HepG2 (cell line): ENCODE measurements at regions not wholly inside any gene's neighbourhood (a gene's known extent, or its start where the extent isn't known, plus 50 kb on each side); places are given as distances from the start of the nearest gene placed in this dataset.

Source experiments
- ATAC-seq: fragments of 200-7000 bp; cut with Tn5 transposase; 3 replicates; pipeline ENCODE4 v1.9.1; 2020; ENCODE audit warnings: mild to moderate bottlenecking, moderate library complexity
- BruUV-seq: library from RNA; stranded (reverse); fragments of 400-500 nt; replicated peaks from 2 replicates; lab custom pipeline; 2021; lab: Mats Ljungman, UMichigan
- CTCF ChIA-PET: fragments of 300-600 bp; formaldehyde crosslinking; extraction: SDS; loops from one replicate; lab custom pipeline; 2021; ENCODE audit warnings: low total read pairs, inconsistent platforms, low intra/inter-chr PET ratio; lab: Yijun Ruan, JAX
- POLR2A ChIA-PET: fragments of 350-600 bp; sonication (Branson Sonifier 250); formaldehyde crosslinking; loops from one replicate; lab custom pipeline; 2020; ENCODE audit warnings: antibody characterized with exemption, inconsistent platforms; lab: Yijun Ruan, JAX
- DNase-seq: peaks from one replicate; pipeline ENCODE4 v3.0.0-alpha.2; 2015; ENCODE audit warnings: low spot score
- FAIRE-seq: peaks from 3 replicates; lab custom pipeline; 2011; peaks lifted over from hg19 to GRCh38; lab: Jason Lieb, UNC
- H2AFZ ChIP-seq: one replicate; pipeline ENCODE4 v1.6.1; 2011; ENCODE audit warnings: low read length, inconsistent platforms
- H3K27ac ChIP-seq: fragments of 300-600 bp; 3 replicates; pipeline ENCODE4 v1.8.0; 2011; ENCODE audit warnings: mixed run types, mild to moderate bottlenecking, mixed read lengths, low read length, inconsistent platforms; ENCODE audit not compliant: insufficient read depth; ENCODE audit errors: extremely low read length
- H3K27me3 ChIP-seq, 2 experiments: fragments of 200-600 bp in 1 of 2; 2 replicates in 1 of 2; 3 replicates in 1 of 2; pipeline versions ENCODE4 v1.6.0 to v1.8.0; 2011; ENCODE audit warnings: low read length in 2 of 2, mild to moderate bottlenecking in 2 of 2, moderate library complexity in 2 of 2, inconsistent platforms in 1 of 2; ENCODE audit not compliant: insufficient read depth in 2 of 2, control insufficient read depth in 1 of 2
- H3K36me3 ChIP-seq, 2 experiments: fragments of 200-600 bp in 1 of 2; replicated peaks in 1 of 2; 2 replicates in 1 of 2; 3 replicates in 1 of 2; pipeline versions ENCODE4 v1.5.1 to v1.8.0; 2011; ENCODE audit warnings: low read length in 2 of 2, inconsistent platforms in 1 of 2; ENCODE audit not compliant: insufficient read depth in 2 of 2, control insufficient read depth in 1 of 2
- H3K4me1 ChIP-seq: 2 replicates; pipeline ENCODE4 v1.5.1; 2012; ENCODE audit warnings: low read length, inconsistent platforms; ENCODE audit not compliant: insufficient read depth
- H3K4me2 ChIP-seq: 2 replicates; pipeline ENCODE4 v1.6.0; 2011; ENCODE audit warnings: low read depth, low read length, inconsistent platforms
- H3K4me3 ChIP-seq, 3 experiments: fragments of 200-600 bp in 1 of 3; sonication (generic), shearing (Covaris generic) in 1 of 3; replicated peaks in 1 of 3; 2 replicates each; pipeline ENCODE4 v1.5.1; 2011 to 2016; ENCODE audit warnings: low read length in 3 of 3, inconsistent platforms in 2 of 3, low read depth in 2 of 3, mild to moderate bottlenecking in 2 of 3, control low read depth in 1 of 3, mixed read lengths in 1 of 3; ENCODE audit not compliant: insufficient read depth in 1 of 3
- H3K79me2 ChIP-seq: one replicate; pipeline ENCODE4 v1.6.1; 2011; ENCODE audit warnings: low read length, inconsistent platforms; ENCODE audit not compliant: insufficient read depth
- H3K9ac ChIP-seq: 2 replicates; pipeline ENCODE4 v1.6.0; 2011; ENCODE audit warnings: mild to moderate bottlenecking, low read depth, low read length, inconsistent platforms; ENCODE audit not compliant: insufficient read depth
- H3K9me3 ChIP-seq: 2 replicates; pipeline ENCODE4 v1.5.1; 2012; ENCODE audit warnings: mild to moderate bottlenecking, low read length
- H4K20me1 ChIP-seq: 2 replicates; pipeline ENCODE4 v1.6.0; 2011; ENCODE audit warnings: inconsistent platforms, mild to moderate bottlenecking, low read length, moderate library complexity; ENCODE audit not compliant: insufficient read depth
- ARID3A ChIP-seq: IDR thresholded peaks from 2 replicates; pipeline ENCODE4 v1.6.1; 2012; ENCODE audit warnings: low read depth, low read length, improper control_type of control experiment
- CTCF ChIP-seq: sonication (generic); formaldehyde crosslinking; IDR thresholded peaks from 2 replicates; pipeline ENCODE4 v1.5.0; 2020; ENCODE audit warnings: mild to moderate bottlenecking, missing genetic modification reagents, moderate library complexity
- GRHL1 ChIP-seq: sonication (generic); formaldehyde crosslinking; conservative IDR thresholded peaks from 2 replicates; pipeline ENCODE4 v1.8.0; 2022; ENCODE audit warnings: missing genetic modification reagents
- JUND ChIP-seq: sonication (generic); formaldehyde crosslinking; IDR thresholded peaks from 2 replicates; pipeline ENCODE4 v1.8.0; 2022; ENCODE audit warnings: mild to moderate bottlenecking, missing genetic modification reagents
- KDM1A ChIP-seq: IDR thresholded peaks from 2 replicates; pipeline ENCODE4 v1.6.1; 2016; ENCODE audit warnings: missing compliant biosample characterization
- LCORL ChIP-seq, 2 experiments: fragments of 450-650 bp in 1 of 2; sonication (generic) in 1 of 2; formaldehyde crosslinking in 1 of 2; IDR thresholded peaks; 2 replicates each; pipeline versions ENCODE4 v1.5.0 to v1.6.1; 2017 to 2020; ENCODE audit warnings: antibody characterized with exemption in 1 of 2, missing genetic modification reagents in 1 of 2
- NBN ChIP-seq: fragments of 450-650 bp; conservative IDR thresholded peaks from 2 replicates; pipeline ENCODE4 v1.6.1; 2017
- NFE2 ChIP-seq: sonication (generic); formaldehyde crosslinking; IDR thresholded peaks from 2 replicates; pipeline ENCODE4 v1.4.0; 2020; ENCODE audit warnings: missing genetic modification reagents
- NFE2L1 ChIP-seq: sonication (generic); formaldehyde crosslinking; IDR thresholded peaks from 2 replicates; pipeline ENCODE4 v1.4.0; 2020; ENCODE audit warnings: missing genetic modification reagents, mild to moderate bottlenecking, borderline replicate concordance
- NFRKB ChIP-seq: fragments of 450-650 bp; IDR thresholded peaks from 2 replicates; pipeline ENCODE4 v1.6.1; 2017
- ONECUT2 ChIP-seq: sonication (generic); formaldehyde crosslinking; IDR thresholded peaks from 2 replicates; pipeline ENCODE4 v1.4.0; 2020; ENCODE audit warnings: missing genetic modification reagents
- SIN3B ChIP-seq: fragments of 150-350 bp; IDR thresholded peaks from 2 replicates; pipeline ENCODE4 v1.6.1; 2014; ENCODE audit warnings: low read length
- TARDBP ChIP-seq: sonication (generic); formaldehyde crosslinking; IDR thresholded peaks from 2 replicates; pipeline ENCODE4 v1.8.0; 2022; ENCODE audit warnings: mild to moderate bottlenecking, missing genetic modification reagents
- TCF12 ChIP-seq, 2 experiments: fragments of 450-650 bp in 1 of 2; sonication (generic) in 1 of 2; formaldehyde crosslinking in 1 of 2; IDR thresholded peaks; 2 replicates each; pipeline versions ENCODE4 v1.6.1 to v1.8.0; 2017 to 2022; ENCODE audit warnings: antibody characterized with exemption in 1 of 2, mild to moderate bottlenecking in 1 of 2, missing genetic modification reagents in 1 of 2, moderate library complexity in 1 of 2
- ZNF546 ChIP-seq: sonication (generic); formaldehyde crosslinking; conservative IDR thresholded peaks from 2 replicates; pipeline ENCODE4 v1.8.1; 2023; ENCODE audit warnings: mild to moderate bottlenecking, missing genetic modification reagents
- ZNF766 ChIP-seq: sonication (generic); formaldehyde crosslinking; IDR thresholded peaks from 2 replicates; pipeline ENCODE4 v1.5.0; 2020; ENCODE audit warnings: missing genetic modification reagents, borderline replicate concordance
- WGBS: methylation state at CpG from one replicate; pipeline ENCODE4 v1.1.6; 2017; ENCODE audit warnings: low lambda C conversion rate; 5-methylcytosine and 5-hydroxymethylcytosine counted together
- in situ Hi-C: cut with HindIII; loops from 2 replicates; pipeline ENCODE4 v1.10.0; 2017; ENCODE audit warnings: low pct_unique_long_range_greater_than_20kb; ENCODE audit not compliant: extremely low pct_ligation_motif_present
- intact Hi-C: fragments of 100-400 bp; cut with micrococcal nuclease; formaldehyde crosslinking; loops from one replicate; pipeline ENCODE4 v1.10.0; 2022; ENCODE audit not compliant: unreplicated experiment

GRCh38 chr4:84159762-84160161 lies 339.3 kb downstream of the NKX6-1 start:
- H3K9me3 ChIP-seq, result no peaks in the 10 kb centered on the region
- no peak for FAIRE-seq
- no peak for TF ChIP-seq KDM1A (CRISPR knock-in tag)
- TF ChIP-seq CTCF, result peak; percentile 25; the same call in 1 of the 2 replicates
- H3K27me3 ChIP-seq, result peaks cover 0 to 8% of the 10 kb centered on the region in 2 experiments; a peak in 1 of 5 replicates
- no peak overlapping the region for H2AFZ ChIP-seq
- no peaks in the 10 kb centered on the region for H3K79me2 ChIP-seq
- no peaks in the 10 kb centered on the region for H3K36me3 ChIP-seq
- ChIA-PET POLR2A (no interaction called here), CTCF (no interaction called here)
- in situ Hi-C loops, result no loop called here
- H3K27ac ChIP-seq, result no peak overlapping the region
- ATAC-seq, result peak; percentile 82
- 2% methylated on average over 5 of the region's 5 CpGs for WGBS
- BruUV-seq, result no TSS peak
- H3K4me1 ChIP-seq, result no peaks in the 10 kb centered on the region
- H3K4me3 ChIP-seq, result no peak overlapping the region
- intact Hi-C loops, result no loop called here
- H3K9ac ChIP-seq, result no peak overlapping the region
- H3K4me2 ChIP-seq, result no peak overlapping the region
- H4K20me1 ChIP-seq, result no peaks in the 10 kb centered on the region
- peak; percentile 5 for DNase-seq

GRCh38 chr4:84158670-84159069 lies 340.4 kb downstream of the NKX6-1 start:
- Histone ChIP-seq H2AFZ (no peak overlapping the region), H3K4me2 (no peak overlapping the region), H3K27ac (no peak overlapping the region), H3K4me1 (no peaks in the 10 kb centered on the region), H3K9me3 (no peaks in the 10 kb centered on the region), H4K20me1 (no peaks in the 10 kb centered on the region), H3K79me2 (no peaks in the 10 kb centered on the region), H3K9ac (no peak overlapping the region), H3K36me3 (no peaks in the 10 kb centered on the region), H3K4me3 (no peak overlapping the region), H3K27me3 (peaks cover 0 to 8% of the 10 kb centered on the region in 2 experiments; a peak in 1 of 5 replicates)
- in situ Hi-C loops (no loop called here), intact Hi-C loops (no loop called here)
- no peak for ATAC-seq
- no TSS peak for BruUV-seq
- no peak for FAIRE-seq
- DNase-seq, result no peak
- WGBS, result 0% methylated on average over 5 of the region's 5 CpGs
- ChIA-PET POLR2A (no interaction called here), CTCF (no interaction called here)
- no peak for TF ChIP-seq NFE2L1
- no peak for TF ChIP-seq ARID3A
- no peak for TF ChIP-seq TARDBP
- TF ChIP-seq LCORL (IDR thresholded peaks at IDR 0.05), result no peak
- no peak for TF ChIP-seq LCORL (CRISPR knock-in tag; IDR thresholded peaks at IDR 0.05)
- TF ChIP-seq NBN, result no peak
- TF ChIP-seq SIN3B, result no peak
- no peak for TF ChIP-seq ONECUT2 (CRISPR knock-in tag)
- no peak for TF ChIP-seq NFRKB
- no peak for TF ChIP-seq NFE2 (CRISPR knock-in tag)
- TF ChIP-seq ZNF766, result no peak
- no peak for TF ChIP-seq JUND (CRISPR knock-in tag)
- TF ChIP-seq ZNF546, result no peak
- no peak for TF ChIP-seq GRHL1 (CRISPR knock-in tag)
- no peak for TF ChIP-seq TCF12 (IDR thresholded peaks at IDR 0.05)
- no peak for TF ChIP-seq TCF12 (CRISPR knock-in tag; IDR thresholded peaks at IDR 0.05)
